ENCODE measurements at regions not wholly inside any gene's neighbourhood (a gene's known extent, or its start where the extent isn't known, plus 50 kb on each side); places are given as distances from the start of the nearest gene placed in this dataset.

GRCh38 chr13:34038541-34039068 lies 220.7 kb downstream of the RFC3 start:
- no peak overlapping the region for H3K9ac ChIP-seq (ENCODE audit: extremely low read depth, insufficient read length, low read length)
- Mint-ChIP-seq H3K36me3 (ENCODE audit: insufficient read depth in 1 of 3, low read depth in 3 of 3) (peaks cover 0 to 1% (median 0%) of the 10 kb centered on the region in 3 experiments; a peak in 2 of 7 replicates), H3K27ac (no peak overlapping the region), H3K9me3 (no peaks in the 10 kb centered on the region; a peak in 2 of 5 replicates), H3K27me3 (ENCODE audit: low read depth) (no peaks in the 10 kb centered on the region), H3K4me1 (peaks cover 15 to 17% of the 10 kb centered on the region in 2 experiments), H3K4me3 (no peak overlapping the region)
- no peak overlapping the region for H2BK20ac ChIP-seq (ENCODE audit: low read depth, low read length, poor library complexity, severe bottlenecking)
- H2BK15ac ChIP-seq (ENCODE audit: low read depth, low read length): no peak overlapping the region
- no peak overlapping the region for H3K27ac ChIP-seq (ENCODE audit: insufficient read length, low read depth, low read length)
- H2AFZ ChIP-seq (ENCODE audit: low read length): no peak overlapping the region
- H3K9me3 ChIP-seq (ENCODE audit: control insufficient read depth, low read depth, low read length): no peaks in the 10 kb centered on the region
- H3K23me2 ChIP-seq (ENCODE audit: insufficient read length, low read depth, low read length, poor library complexity, severe bottlenecking): no peaks in the 10 kb centered on the region
- no CpG with 5 or more reads among the region's 5 CpGs for WGBS (ENCODE audit: extremely low coverage, insufficient read length, low lambda C conversion rate)
- H3K79me1 ChIP-seq (ENCODE audit: insufficient read depth, low read depth, low read length, poor library complexity, severe bottlenecking): no peaks in the 10 kb centered on the region
- no peak overlapping the region for H2BK120ac ChIP-seq (ENCODE audit: low read depth, low read length, poor library complexity, severe bottlenecking)
- H4K8ac ChIP-seq (replicated peaks; ENCODE audit: insufficient read length, low read depth, low read length): no peak overlapping the region
- no peak for DNase-seq
- peak overlapping the region; percentile 72 for H3K14ac ChIP-seq (ENCODE audit: insufficient read depth, low read length)
- no peak overlapping the region for H3T11ph ChIP-seq (ENCODE audit: low read length)
- TF ChIP-seq CTCF (conservative IDR thresholded peaks at IDR 0.05): no peak
- no peaks in the 10 kb centered on the region for H3K4me1 ChIP-seq (ENCODE audit: insufficient read depth, low read length)
- no peak overlapping the region for H4K5ac ChIP-seq (ENCODE audit: insufficient read length, low read depth, low read length)
- no peak overlapping the region for H3K56ac ChIP-seq (ENCODE audit: insufficient read length, low read depth, low read length)
- no peak overlapping the region for H3K18ac ChIP-seq (ENCODE audit: insufficient read length, low read depth, low read length)
- no peak overlapping the region for H3K23ac ChIP-seq (ENCODE audit: insufficient read length, low read depth, low read length)
- H4K91ac ChIP-seq (ENCODE audit: insufficient read length, low read depth, low read length): no peak overlapping the region
- H2BK5ac ChIP-seq (ENCODE audit: insufficient read length, low read length): no peak overlapping the region
- no peak overlapping the region for H3K4ac ChIP-seq (ENCODE audit: low read depth, low read length)
- no peak overlapping the region for H3K4me2 ChIP-seq (ENCODE audit: insufficient read depth, insufficient read length, low read length)
- no peak overlapping the region for H2AK5ac ChIP-seq (ENCODE audit: insufficient read length, low read length)
- no peaks in the 10 kb centered on the region for H3K27me3 ChIP-seq (ENCODE audit: insufficient read depth, low read length)
- no peaks in the 10 kb centered on the region for H3K79me2 ChIP-seq (ENCODE audit: insufficient read depth, low read length)
- H4K20me1 ChIP-seq (ENCODE audit: control insufficient read depth, insufficient read depth, insufficient read length): no peaks in the 10 kb centered on the region
- no peak overlapping the region for H2BK12ac ChIP-seq (ENCODE audit: insufficient read length, low read depth, low read length)

Data from H9 (cell line).